Endothelial cell of umbilical vein (primary cell): ENCODE measurements at regions not wholly inside any gene's neighbourhood (a gene's known extent, or its start where the extent isn't known, plus 50 kb on each side); places are given as distances from the start of the nearest gene placed in this dataset.

Experiments
- BruUV-seq: library from RNA; stranded (reverse); fragments of 400-500 nt; replicated peaks from 2 replicates; lab custom pipeline; 2021; lab: Mats Ljungman, UMichigan
- CTCF ChIA-PET: fragments of 300-600, 350-600 bp; sonication (Branson Sonifier 250); formaldehyde crosslinking; loops from one replicate; lab custom pipeline; 2021; ENCODE audit warnings: antibody characterized with exemption, inconsistent platforms; lab: Charles Lee
- POLR2A ChIA-PET: fragments of 300-600, 350-600 bp; sonication (Branson Sonifier 250); formaldehyde crosslinking; loops from one replicate; lab custom pipeline; 2021; ENCODE audit warnings: antibody characterized with exemption, inconsistent platforms; lab: Charles Lee
- DNase-seq: peaks from one replicate; pipeline ENCODE4 v3.0.0-alpha.2; 2011; ENCODE audit warnings: low read depth, low spot score
- FAIRE-seq: peaks from 2 replicates; lab custom pipeline; 2011; peaks lifted over from hg19 to GRCh38; lab: Jason Lieb, UNC
- H2AFZ ChIP-seq: 2 replicates; pipeline ENCODE4 v1.6.0; 2012; ENCODE audit warnings: low read depth, low read length, control low read depth, inconsistent platforms
- H3K27ac ChIP-seq: 2 replicates; pipeline ENCODE4 v1.5.1; 2011; ENCODE audit warnings: low read depth, mild to moderate bottlenecking, control low read depth, low read length, moderate library complexity; ENCODE audit not compliant: insufficient read depth
- H3K27me3 ChIP-seq, 2 experiments: 2 replicates each; pipeline versions ENCODE4 v1.6.0 to v1.6.1; 2011; ENCODE audit warnings: low read length in 2 of 2, mixed read lengths in 1 of 2; ENCODE audit not compliant: control insufficient read depth in 2 of 2, insufficient read depth in 2 of 2
- H3K36me3 ChIP-seq, 2 experiments: 2 replicates in 1 of 2; 3 replicates in 1 of 2; pipeline ENCODE4 v1.5.1; 2011; ENCODE audit warnings: low read length in 2 of 2, mild to moderate bottlenecking in 1 of 2, moderate library complexity in 1 of 2; ENCODE audit not compliant: control insufficient read depth in 2 of 2, insufficient read depth in 2 of 2; ENCODE audit errors: extremely low read depth in 1 of 2
- H3K4me1 ChIP-seq: 3 replicates; pipeline ENCODE4 v1.5.1; 2011; ENCODE audit warnings: mild to moderate bottlenecking, low read length; ENCODE audit not compliant: control insufficient read depth, insufficient read depth; ENCODE audit errors: extremely low read depth
- H3K4me2 ChIP-seq: 2 replicates; pipeline ENCODE4 v1.6.1; 2011; ENCODE audit warnings: low read length, control low read depth, mixed read lengths; ENCODE audit not compliant: insufficient read depth
- H3K4me3 ChIP-seq, 3 experiments: fragments of 200-600 bp in 1 of 3; sonication (generic), shearing (Covaris generic) in 1 of 3; replicated peaks in 1 of 3; 2 replicates each; pipeline ENCODE4 v1.5.1; 2011 to 2016; ENCODE audit warnings: control low read depth in 3 of 3, low read length in 3 of 3, mild to moderate bottlenecking in 2 of 3, inconsistent platforms in 1 of 3, low read depth in 1 of 3, moderate library complexity in 1 of 3; ENCODE audit not compliant: insufficient read depth in 1 of 3
- H3K79me2 ChIP-seq: 2 replicates; pipeline ENCODE4 v1.6.0; 2012; ENCODE audit warnings: low read length, inconsistent platforms; ENCODE audit not compliant: control insufficient read depth, insufficient read depth
- H3K9ac ChIP-seq: replicated peaks from 2 replicates; pipeline ENCODE3; 2011; ENCODE audit warnings: low read length, control low read depth; ENCODE audit not compliant: insufficient read depth; ENCODE audit errors: extremely low read depth
- H3K9me1 ChIP-seq: replicated peaks from 3 replicates; pipeline ENCODE4 v1.6.0; 2011; ENCODE audit warnings: mild to moderate bottlenecking, low read length; ENCODE audit not compliant: control insufficient read depth, insufficient read depth; ENCODE audit errors: extremely low read depth
- H3K9me3 ChIP-seq: replicated peaks from 2 replicates; pipeline ENCODE4 v1.5.1; 2012; ENCODE audit warnings: low read length, inconsistent platforms; ENCODE audit not compliant: control insufficient read depth, insufficient read depth
- H4K20me1 ChIP-seq: replicated peaks from 2 replicates; pipeline ENCODE3; 2011; ENCODE audit warnings: mild to moderate bottlenecking, low read length; ENCODE audit not compliant: control insufficient read depth, insufficient read depth; ENCODE audit errors: extremely low read depth
- CTCF ChIP-seq, 2 donors: IDR thresholded peaks; 1 replicate in 1 of 2; 2 replicates in 1 of 2; pipeline ENCODE4 v1.5.1; 2011; ENCODE audit warnings: low read length in 2 of 2, mild to moderate bottlenecking in 2 of 2, moderate library complexity in 2 of 2, control low read depth in 1 of 2, inconsistent platforms in 1 of 2, low read depth in 1 of 2; ENCODE audit not compliant: insufficient read depth in 1 of 2; ENCODE audit errors: extremely low read depth in 1 of 2
- EZH2 ChIP-seq: IDR thresholded peaks from 2 replicates; pipeline ENCODE4 v1.6.1; 2012; ENCODE audit warnings: borderline replicate concordance, low read depth, mild to moderate bottlenecking, moderate library complexity, low read length, inconsistent platforms; ENCODE audit not compliant: severe bottlenecking
- FOS ChIP-seq: IDR thresholded peaks from 2 replicates; pipeline ENCODE4 v1.6.1; 2011; ENCODE audit warnings: mild to moderate bottlenecking, low read length, moderate library complexity, borderline replicate concordance; ENCODE audit not compliant: insufficient read depth
- GATA2 ChIP-seq: IDR thresholded peaks from 2 replicates; pipeline ENCODE4 v1.7.0; 2011; ENCODE audit warnings: low read depth, mild to moderate bottlenecking, moderate library complexity, mixed read lengths, low read length; ENCODE audit not compliant: insufficient read length, insufficient read depth
- JUN ChIP-seq: IDR thresholded peaks from 2 replicates; pipeline ENCODE4 v1.6.1; 2011; ENCODE audit warnings: borderline replicate concordance, low read depth; ENCODE audit not compliant: insufficient read length, insufficient read depth
- MYC ChIP-seq: IDR thresholded peaks from one replicate; pipeline ENCODE4 v1.6.1; 2011; ENCODE audit warnings: mild to moderate bottlenecking, low read depth, low read length
- POLR2A ChIP-seq: IDR thresholded peaks from 2 replicates; pipeline ENCODE4 v1.6.1; 2012; ENCODE audit warnings: low read depth, mild to moderate bottlenecking, control low read depth, low read length
- POLR2AphosphoS5 ChIP-seq: IDR thresholded peaks from 2 replicates; pipeline ENCODE4 v1.6.1; 2012; ENCODE audit warnings: low read depth, mild to moderate bottlenecking, control low read depth, low read length, moderate library complexity; ENCODE audit not compliant: insufficient read depth
- dilution Hi-C: fragments of 300-500 bp; cut with MboI; formaldehyde crosslinking; loops from one replicate; pipeline ENCODE4 v1.15.0; 2019; ENCODE audit warnings: low sequenced_read_pairs; ENCODE audit not compliant: extremely low pct_ligation_motif_present
- intact Hi-C: fragments of 100-400 bp; cut with micrococcal nuclease; formaldehyde crosslinking; loops from one replicate; pipeline ENCODE4 v1.10.0; 2022
- TF ChIP-seq, protein P1 (sequence below): IDR thresholded peaks from 2 replicates; pipeline ENCODE4 v1.6.1; 2011; ENCODE audit not compliant: insufficient read depth, insufficient read length

DNA sequence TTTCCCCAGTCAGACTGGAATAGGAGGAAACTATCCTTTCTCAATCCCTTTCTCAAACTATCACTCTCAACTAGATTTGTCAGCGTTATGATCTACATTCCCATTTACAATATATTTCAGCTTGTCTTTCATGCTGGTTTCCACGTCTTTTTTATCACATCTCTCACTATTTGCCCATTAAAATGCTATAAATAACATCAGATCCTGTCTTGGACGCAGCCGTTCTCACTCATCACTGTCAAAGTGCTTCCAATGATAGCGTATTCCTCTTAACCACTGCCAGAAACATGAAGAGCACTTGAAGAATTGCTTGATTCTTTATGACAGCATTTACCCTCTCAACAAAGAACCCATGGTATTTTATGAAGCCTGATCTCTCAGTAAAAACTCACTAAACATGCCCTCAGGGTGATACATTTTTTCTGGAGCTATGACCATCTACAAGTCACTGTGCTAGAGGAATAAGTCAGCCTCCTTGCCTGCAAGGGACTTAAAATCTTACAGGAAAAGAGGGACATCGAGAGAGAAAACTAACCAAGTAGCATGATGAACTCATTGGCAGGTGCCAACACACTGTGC, 205.6 kb upstream of the PFKP start:
- no TSS peak for BruUV-seq
- Histone ChIP-seq H3K27me3 (no peaks in the 10 kb centered on the region), H3K36me3 (no peaks in the 10 kb centered on the region), H3K79me2 (no peaks in the 10 kb centered on the region), H3K9me1 (no peaks in the 10 kb centered on the region), H3K9me3 (no peaks in the 10 kb centered on the region), H3K4me1 (no peaks in the 10 kb centered on the region), H2AFZ (no peak overlapping the region), H3K4me3 (no peak overlapping the region), H3K27ac (no peak overlapping the region), H3K4me2 (no peak overlapping the region), H3K9ac (no peak overlapping the region), H4K20me1 (no peaks in the 10 kb centered on the region)
- intact Hi-C loops, result no loop called here
- FAIRE-seq, result no peak
- ChIA-PET POLR2A (interaction anchor here (0.7 kb wide), 1 partner anchor 311 kb away, joined by 3 read pairs; the partner anchor contains the start of gene PITRM1), CTCF (no interaction called here)
- no peak for DNase-seq
- dilution Hi-C loops, result no loop called here
- TF ChIP-seq FOS (no peak), EZH2 (no peak), MYC (no peak), GATA2 (no peak), JUN (no peak), POLR2AphosphoS5 (no peak), POLR2A (no peak), CTCF (IDR thresholded peaks at IDR 0.05; ENCODE audit: extremely low read depth in 1 of 2, insufficient read depth in 1 of 2, low read depth in 1 of 2, low read length in 2 of 2) (no peak)
- TF ChIP-seq, protein P1, sequence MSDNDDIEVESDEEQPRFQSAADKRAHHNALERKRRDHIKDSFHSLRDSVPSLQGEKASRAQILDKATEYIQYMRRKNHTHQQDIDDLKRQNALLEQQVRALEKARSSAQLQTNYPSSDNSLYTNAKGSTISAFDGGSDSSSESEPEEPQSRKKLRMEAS, result no peak
